ENCODE measurements at regions not wholly inside any gene's neighbourhood (a gene's known extent, or its start where the extent isn't known, plus 50 kb on each side); places are given as distances from the start of the nearest gene placed in this dataset.

DNA sequence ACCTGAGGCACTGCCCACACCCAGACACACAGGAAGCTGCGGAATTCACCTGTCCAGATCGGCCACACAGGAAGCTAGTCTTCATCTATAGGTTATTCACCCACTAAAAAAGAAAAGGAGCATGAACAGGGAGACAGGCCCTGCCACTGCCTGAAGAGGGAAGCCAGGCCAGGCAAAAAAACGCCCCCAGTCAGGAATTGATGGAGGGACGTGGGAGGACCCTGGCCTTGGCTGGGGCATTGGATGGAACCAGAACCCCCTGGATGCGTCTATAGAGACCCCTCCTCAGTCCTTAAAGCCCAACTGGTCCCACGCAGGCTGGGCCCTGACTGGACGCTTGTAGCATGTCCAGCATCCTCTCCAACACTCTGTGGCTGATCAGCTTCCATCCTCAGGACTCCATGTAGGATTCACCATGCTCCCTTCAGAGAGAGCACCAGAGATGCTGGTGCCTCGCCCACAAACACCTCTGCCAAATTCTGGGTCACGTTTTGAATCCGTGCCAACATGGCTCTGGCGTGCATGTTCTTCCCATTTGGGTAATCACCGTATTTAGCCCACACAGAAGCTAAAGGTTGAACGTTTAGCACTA lies 259.3 kb upstream of the TCERG1L start:
- Mint-ChIP-seq H3K4me3 (ENCODE audit: unreplicated experiment) (no peak overlapping the region), H3K27me3 (ENCODE audit: unreplicated experiment) (no peaks in the 10 kb centered on the region), H3K36me3 (ENCODE audit: unreplicated experiment) (no peaks in the 10 kb centered on the region), H3K4me1 (ENCODE audit: unreplicated experiment) (no peaks in the 10 kb centered on the region), H3K9me3 (ENCODE audit: unreplicated experiment) (peaks cover 26% of the 10 kb centered on the region), H3K27ac (ENCODE audit: unreplicated experiment) (no peak overlapping the region)
- TF ChIP-seq, protein P1, sequence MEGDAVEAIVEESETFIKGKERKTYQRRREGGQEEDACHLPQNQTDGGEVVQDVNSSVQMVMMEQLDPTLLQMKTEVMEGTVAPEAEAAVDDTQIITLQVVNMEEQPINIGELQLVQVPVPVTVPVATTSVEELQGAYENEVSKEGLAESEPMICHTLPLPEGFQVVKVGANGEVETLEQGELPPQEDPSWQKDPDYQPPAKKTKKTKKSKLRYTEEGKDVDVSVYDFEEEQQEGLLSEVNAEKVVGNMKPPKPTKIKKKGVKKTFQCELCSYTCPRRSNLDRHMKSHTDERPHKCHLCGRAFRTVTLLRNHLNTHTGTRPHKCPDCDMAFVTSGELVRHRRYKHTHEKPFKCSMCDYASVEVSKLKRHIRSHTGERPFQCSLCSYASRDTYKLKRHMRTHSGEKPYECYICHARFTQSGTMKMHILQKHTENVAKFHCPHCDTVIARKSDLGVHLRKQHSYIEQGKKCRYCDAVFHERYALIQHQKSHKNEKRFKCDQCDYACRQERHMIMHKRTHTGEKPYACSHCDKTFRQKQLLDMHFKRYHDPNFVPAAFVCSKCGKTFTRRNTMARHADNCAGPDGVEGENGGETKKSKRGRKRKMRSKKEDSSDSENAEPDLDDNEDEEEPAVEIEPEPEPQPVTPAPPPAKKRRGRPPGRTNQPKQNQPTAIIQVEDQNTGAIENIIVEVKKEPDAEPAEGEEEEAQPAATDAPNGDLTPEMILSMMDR (IDR thresholded peaks at IDR 0.05): no peak
- DNase-seq (ENCODE audit: extremely low spot score, unreplicated experiment): peak; percentile 79

DNA sequence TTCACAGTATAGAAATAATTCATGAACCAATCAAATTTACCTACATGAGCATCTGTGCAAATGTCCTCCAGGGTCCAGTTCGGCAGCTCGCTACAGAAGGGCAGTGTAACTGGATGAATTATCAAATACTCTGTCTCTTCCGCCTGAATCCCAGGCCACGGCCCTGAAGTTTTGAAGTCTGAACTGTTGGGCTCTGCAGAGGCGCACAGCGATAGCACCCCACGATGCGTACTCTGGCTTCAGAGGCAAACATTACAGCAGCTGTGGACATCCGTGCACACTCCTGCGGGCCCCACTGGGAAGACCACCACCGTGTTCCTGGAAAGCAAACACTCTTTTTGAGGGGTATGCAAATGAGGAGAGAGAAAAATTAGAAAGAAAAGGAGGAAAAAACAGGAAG lies 259.8 kb upstream of the TCERG1L start:
- no peaks in the 10 kb centered on the region for H3K27me3 Mint-ChIP-seq (ENCODE audit: unreplicated experiment)

DNA sequence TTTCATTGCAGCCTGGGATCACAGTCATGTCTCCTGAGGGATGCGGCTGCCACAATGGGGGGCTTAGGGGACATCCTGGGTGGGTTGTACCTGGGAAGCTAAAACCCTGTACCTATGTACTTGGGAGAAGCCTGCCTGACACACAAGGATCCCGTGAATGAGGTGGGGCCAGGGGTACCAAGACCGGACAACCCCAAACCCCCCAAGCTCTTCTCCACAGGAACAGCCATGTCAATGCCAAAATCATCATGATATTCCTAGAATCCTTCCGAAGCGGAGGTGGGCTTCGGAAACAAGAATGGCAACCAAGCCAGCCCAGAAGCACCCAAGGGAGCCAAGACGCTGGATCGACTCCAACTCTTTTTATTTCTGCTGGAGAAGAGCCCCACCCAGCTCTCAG lies 260.3 kb upstream of the TCERG1L start:
- H3K4me3 Mint-ChIP-seq (ENCODE audit: unreplicated experiment): no peak overlapping the region
- no peak overlapping the region for H3K27ac Mint-ChIP-seq (ENCODE audit: unreplicated experiment)
- TF ChIP-seq, protein P1 (IDR thresholded peaks at IDR 0.05): no peak
- H3K27me3 Mint-ChIP-seq (ENCODE audit: unreplicated experiment): no peaks in the 10 kb centered on the region
- no peaks in the 10 kb centered on the region for H3K36me3 Mint-ChIP-seq (ENCODE audit: unreplicated experiment)
- H3K4me1 Mint-ChIP-seq (ENCODE audit: unreplicated experiment): no peaks in the 10 kb centered on the region
- H3K9me3 Mint-ChIP-seq (ENCODE audit: unreplicated experiment): peaks cover 26% of the 10 kb centered on the region
- DNase-seq (ENCODE audit: extremely low spot score, unreplicated experiment): peak; percentile 57

More for the DNA sequence above, 259.8 kb upstream of the TCERG1L start:
- TF ChIP-seq, protein P1 (IDR thresholded peaks at IDR 0.05): no peak
- peaks cover 27% of the 10 kb centered on the region for H3K9me3 Mint-ChIP-seq (ENCODE audit: unreplicated experiment)
- DNase-seq (ENCODE audit: extremely low spot score, unreplicated experiment): peak; percentile 49
- H3K27ac Mint-ChIP-seq (ENCODE audit: unreplicated experiment): no peak overlapping the region
- H3K36me3 Mint-ChIP-seq (ENCODE audit: unreplicated experiment): no peaks in the 10 kb centered on the region
- H3K4me3 Mint-ChIP-seq (ENCODE audit: unreplicated experiment): no peak overlapping the region
- no peaks in the 10 kb centered on the region for H3K4me1 Mint-ChIP-seq (ENCODE audit: unreplicated experiment)

DNA sequence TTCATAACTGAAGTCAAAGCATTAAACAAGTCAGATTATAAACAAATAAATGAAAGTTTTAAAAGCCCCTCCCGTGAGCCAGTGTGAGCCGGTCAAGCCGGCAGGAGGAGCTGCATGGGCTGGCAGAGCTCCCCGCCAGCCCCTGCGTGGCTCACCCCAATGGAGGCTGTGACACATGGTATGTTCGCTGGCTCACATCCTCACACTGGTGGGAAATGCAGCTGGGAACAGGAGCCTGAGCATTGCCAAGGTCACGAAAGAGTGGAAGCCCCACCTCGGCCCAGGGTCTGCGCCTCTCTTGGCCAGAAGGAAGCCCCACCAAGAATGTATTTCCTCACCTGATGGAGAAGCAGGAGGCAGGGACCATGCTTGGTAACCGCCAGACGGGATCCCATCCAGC lies 261.7 kb upstream of the TCERG1L start:
- H3K27me3 Mint-ChIP-seq (ENCODE audit: unreplicated experiment): no peaks in the 10 kb centered on the region
- H3K36me3 Mint-ChIP-seq (ENCODE audit: unreplicated experiment): no peaks in the 10 kb centered on the region
- H3K27ac Mint-ChIP-seq (ENCODE audit: unreplicated experiment): no peak overlapping the region
- H3K4me1 Mint-ChIP-seq (ENCODE audit: unreplicated experiment): no peaks in the 10 kb centered on the region
- TF ChIP-seq, protein P1 (IDR thresholded peaks at IDR 0.05): no peak
- no peak overlapping the region for H3K4me3 Mint-ChIP-seq (ENCODE audit: unreplicated experiment)
- peaks cover 24% of the 10 kb centered on the region for H3K9me3 Mint-ChIP-seq (ENCODE audit: unreplicated experiment)
- no peak for DNase-seq (ENCODE audit: extremely low spot score, unreplicated experiment)

DNA sequence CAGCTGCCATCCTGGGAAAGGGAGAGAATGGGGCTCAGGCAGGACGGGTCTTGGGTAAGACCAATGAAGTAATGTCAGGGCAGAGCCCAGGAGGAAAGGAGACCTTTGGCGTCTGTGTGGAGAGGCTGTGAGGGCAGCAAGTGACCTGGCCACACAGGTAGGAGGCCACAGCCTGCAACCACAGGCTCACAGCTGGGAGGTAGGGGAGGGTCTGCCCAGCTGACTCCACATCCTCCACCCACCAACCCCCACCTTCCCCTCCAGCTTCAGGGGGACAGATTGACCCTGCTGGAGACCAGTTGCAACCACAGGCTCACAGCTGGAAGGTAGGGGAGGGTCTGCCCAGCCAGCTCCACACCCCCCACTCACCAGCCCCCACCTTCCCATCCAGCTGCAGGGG lies 262.2 kb upstream of the TCERG1L start:
- TF ChIP-seq, protein P1 (IDR thresholded peaks at IDR 0.05): no peak
- Mint-ChIP-seq H3K27me3 (ENCODE audit: unreplicated experiment) (no peaks in the 10 kb centered on the region), H3K4me3 (ENCODE audit: unreplicated experiment) (no peak overlapping the region), H3K9me3 (ENCODE audit: unreplicated experiment) (peaks cover 25% of the 10 kb centered on the region), H3K27ac (ENCODE audit: unreplicated experiment) (no peak overlapping the region), H3K4me1 (ENCODE audit: unreplicated experiment) (no peaks in the 10 kb centered on the region), H3K36me3 (ENCODE audit: unreplicated experiment) (no peaks in the 10 kb centered on the region)
- DNase-seq (ENCODE audit: extremely low spot score, unreplicated experiment): peak; percentile 68

Measured in osteocyte (in vitro differentiated cells).